C1 segment of cervical spinal cord (tissue), 14 donors: ENCODE measurements at regions not wholly inside any gene's neighbourhood (a gene's known extent, or its start where the extent isn't known, plus 50 kb on each side); places are given as distances from the start of the nearest gene placed in this dataset.

Source experiments
- DNase-seq, 14 donors: peaks; one replicate each; lab custom pipeline; 2025; lab: John Stamatoyannopoulos, UW

DNA sequence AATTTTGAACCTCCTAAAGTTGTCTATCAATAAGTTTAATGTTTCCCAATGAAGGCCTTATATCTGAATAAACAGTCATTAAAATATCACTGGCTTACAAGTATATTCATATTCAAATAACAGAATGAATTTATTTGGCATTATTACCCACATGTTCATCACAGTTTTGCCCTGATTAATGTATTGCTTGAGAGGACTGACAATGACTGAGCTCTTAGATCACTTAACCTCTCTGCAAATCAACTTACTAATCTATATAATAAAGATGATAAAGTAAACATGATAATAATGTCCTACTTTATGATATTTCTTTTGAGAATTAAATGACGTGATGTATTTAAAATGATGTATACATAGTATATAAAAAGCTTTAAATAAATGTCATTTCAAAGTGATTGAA is 532.0 kb upstream of the GBE1 start:
- no peak for DNase-seq

DNA sequence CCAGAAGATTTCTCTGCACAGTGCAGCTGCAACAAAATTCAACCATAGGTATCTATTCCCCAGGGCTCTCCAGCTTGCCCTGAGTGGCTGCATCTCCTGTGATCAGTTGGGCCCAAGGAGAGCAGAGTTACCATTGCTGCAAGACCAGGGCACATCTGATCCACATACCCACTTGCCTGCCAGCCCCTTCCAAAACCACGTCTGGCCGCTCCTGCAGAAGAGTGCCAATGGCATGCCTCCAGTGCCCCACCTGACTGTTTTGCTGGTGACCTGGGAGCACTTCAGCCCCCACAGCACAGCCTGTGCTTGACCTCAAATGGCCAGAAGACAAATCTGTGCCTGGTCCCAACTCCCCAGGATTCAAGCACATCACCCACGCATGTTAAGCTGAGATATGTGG is 526.1 kb upstream of the GBE1 start:
- DNase-seq: no peak

DNA sequence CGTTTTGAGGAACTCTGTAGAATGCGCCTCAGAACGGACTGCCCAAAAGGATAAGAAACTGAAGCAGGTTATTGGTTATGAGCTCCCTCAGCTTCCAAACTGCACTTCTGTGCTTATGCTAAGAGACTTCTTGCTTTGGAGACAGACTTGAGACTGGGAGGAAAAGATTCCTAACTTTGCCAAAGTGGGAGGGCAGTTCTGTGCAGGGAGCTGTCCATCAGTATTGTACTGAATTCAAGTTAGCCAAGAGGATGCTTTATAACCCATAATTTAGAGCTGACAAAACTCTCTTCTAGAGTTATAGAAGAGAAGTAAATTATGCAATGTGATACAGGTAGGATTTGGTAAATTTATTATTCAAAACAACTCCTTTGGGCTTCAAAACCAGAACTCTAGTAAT is 519.8 kb upstream of the GBE1 start:
- no peak for DNase-seq

DNA sequence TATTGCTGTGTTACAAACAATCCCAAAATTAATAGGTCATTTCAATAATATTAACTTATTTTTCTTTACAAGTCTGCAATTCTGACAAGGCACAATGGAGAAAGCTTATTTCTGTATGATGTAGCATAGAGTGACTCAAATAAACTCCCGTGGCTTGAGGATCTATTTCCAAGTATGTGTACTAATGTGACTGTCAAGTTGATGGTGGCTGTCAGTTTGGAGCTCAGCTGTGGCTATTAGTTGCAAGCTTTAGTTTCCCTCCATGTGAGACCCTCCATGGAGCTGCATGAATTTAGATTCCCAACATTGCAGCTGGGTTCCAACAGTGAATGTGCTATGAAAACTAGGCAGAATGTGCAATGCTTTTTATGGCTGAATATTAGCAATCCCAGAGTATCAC is 515.5 kb upstream of the GBE1 start:
- no peak for DNase-seq

DNA sequence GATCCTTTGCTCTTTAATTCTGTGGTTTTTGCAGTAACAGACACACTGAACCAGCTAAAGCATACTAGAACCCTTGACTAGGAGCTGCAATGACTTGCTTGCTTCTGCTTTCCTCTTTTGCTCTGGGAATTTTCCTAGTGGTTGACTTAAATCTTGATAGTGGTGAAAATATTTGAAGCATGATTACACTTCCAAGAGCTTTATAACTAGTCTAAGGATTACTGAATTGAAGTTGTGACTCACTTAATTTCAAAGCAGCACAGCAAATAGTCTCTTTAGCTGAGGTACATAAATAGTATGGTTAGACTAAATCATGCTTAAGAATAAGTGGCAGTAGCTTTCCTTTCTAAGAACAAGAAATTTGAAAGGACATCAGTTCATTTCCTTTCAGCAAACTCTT is 513.5 kb upstream of the GBE1 start:
- no peak for DNase-seq

DNA sequence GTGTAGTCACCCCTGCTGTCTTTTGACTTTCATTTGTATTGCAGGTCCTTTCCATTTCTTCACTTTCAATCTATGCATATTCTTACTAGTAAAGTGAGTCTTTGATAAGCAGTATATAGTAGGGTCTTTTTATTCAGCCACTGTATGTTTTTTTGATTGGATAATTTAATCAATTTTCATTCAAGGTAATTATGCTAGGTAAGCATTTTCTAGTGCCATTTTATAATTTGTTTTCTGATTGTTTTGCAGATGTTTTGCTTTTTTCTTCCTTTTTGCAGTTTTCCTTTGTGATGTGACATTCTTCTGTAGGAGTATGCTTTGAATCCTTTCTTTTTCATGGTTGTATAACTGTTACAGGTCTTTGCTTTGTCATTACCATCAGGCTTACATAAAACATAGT is 504.3 kb upstream of the GBE1 start:
- no peak for DNase-seq

DNA sequence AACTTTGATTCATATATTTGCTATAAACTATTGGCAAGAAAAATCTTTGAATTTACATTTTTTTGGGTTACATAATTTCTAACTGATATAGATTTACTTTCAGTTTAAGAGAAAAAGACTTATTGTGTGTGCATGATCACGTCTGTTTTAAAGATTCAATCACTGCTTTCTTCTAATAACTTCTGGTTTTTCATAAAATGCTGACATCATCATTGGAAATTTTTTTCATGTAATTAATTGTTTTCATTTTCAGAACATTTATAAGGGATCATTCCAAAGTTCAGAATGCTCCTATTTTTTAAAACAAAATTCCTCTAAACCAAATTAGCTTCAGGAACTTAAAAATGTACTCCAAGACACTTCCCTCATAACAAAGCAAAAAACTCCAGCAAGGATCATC is 500.7 kb upstream of the GBE1 start:
- no peak for DNase-seq

DNA sequence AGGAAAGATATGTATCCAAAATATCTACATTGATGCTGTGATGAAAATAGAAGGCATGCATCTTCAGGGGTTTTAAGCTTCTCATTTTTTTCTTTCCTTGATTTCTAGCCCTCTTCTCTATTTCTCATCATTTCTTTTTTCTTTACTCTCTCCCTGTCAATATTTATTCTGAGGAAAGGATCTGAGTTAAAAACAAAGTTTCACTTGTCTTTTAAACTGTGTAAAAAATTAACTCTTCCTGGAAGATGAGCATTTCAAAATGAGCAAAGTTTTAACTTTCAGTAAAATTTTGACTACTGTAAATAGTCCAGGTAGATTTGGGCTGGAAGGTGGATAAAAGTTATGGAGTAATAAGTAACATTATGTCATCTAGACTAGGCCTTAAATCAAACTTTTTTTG is 500.2 kb upstream of the GBE1 start:
- DNase-seq: no peak

DNA sequence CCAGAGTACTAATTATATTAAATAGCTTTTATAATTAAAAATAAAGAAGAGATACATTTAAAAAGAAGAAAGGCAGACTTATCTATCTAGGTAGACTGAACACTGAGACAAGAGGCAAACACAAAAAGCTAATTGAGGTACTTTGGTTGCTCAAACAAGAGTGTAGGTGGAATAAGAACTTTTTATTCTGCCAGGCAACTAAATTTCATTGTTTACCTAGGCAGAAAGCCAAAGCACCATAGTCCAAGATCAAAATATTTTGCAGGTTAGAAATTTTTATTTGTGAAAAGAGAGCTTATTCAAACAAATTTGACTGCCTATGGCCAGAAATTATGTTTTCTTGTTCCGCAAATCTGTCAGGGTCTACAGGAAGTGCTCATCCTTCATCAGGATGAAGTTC is 499.6 kb upstream of the GBE1 start:
- DNase-seq: no peak

DNA sequence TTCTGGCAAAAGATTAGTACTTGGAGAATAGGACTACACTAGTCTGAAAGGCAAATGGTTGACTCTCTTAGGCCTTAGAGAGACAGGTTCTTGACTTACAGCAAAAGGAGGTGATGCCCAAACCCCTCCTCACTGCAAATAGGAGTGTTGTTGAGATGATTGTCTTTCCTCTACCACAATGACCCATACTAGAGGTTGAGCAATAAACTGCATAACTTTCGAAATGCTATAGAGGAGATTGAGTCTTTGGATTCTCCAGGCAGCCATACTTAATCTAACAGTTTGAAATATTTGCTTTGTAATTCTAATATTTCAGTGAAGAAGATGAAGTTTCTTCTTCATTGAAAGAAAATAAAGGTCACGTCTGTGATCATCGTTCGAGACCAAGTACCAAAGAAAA is 498.5 kb upstream of the GBE1 start:
- DNase-seq: no peak

DNA sequence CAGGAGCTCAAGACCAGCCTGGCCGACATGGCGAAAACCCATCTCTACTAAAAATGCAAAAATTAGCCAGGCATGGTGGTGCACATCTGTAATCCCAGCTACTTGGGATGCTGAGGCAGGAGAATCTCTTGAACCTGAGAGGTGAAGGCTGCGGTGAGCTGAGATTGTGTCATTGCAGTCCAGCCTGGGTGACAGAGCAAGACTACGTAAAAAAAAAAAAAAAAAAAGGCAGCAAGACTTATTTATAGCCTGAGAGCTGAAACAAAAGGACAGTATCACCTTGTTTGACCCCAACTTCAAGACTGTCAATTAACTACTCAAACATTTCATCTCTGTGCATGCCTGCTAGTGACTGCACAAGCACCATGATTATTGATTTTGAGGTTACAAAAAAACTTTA is 478.9 kb upstream of the GBE1 start:
- no peak for DNase-seq

DNA sequence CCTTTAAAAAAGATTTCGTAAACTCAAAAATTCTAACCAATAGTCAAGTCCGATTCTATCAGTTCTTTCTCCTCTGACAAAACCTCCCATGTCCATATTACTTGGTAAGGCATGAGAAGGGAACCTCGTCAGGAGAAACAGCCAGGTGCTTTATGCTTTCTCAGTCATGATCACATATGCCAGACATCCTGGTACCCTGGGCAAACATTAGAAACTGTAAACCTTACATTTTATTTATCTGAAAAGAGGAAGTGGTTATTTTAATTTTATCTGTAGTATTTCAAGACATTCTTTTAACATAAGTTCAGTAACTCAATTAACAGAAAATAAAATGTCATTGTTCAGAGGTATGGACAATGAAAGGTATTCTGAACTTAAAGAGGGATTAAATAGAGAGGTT is 474.8 kb upstream of the GBE1 start:
- DNase-seq: no peak

DNA sequence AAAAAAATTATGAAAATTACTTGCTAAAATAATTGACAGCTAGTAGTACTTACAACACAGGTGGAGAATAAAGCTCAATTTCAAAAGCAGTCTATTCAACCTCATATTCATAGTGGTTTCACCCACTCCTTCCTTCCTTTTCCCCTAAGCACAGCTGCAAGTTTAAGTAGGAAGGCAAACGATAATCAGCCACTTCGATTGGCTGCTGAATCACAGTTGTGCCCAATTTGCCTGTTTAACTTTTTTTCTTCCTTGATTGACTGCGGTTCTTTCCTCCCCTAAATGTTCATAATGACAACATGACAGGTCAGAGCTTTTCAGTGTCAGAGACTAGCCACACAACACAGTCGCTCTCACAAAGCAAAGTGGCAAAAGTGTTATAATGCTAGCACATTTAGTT is 468.0 kb upstream of the GBE1 start:
- no peak for DNase-seq

DNA sequence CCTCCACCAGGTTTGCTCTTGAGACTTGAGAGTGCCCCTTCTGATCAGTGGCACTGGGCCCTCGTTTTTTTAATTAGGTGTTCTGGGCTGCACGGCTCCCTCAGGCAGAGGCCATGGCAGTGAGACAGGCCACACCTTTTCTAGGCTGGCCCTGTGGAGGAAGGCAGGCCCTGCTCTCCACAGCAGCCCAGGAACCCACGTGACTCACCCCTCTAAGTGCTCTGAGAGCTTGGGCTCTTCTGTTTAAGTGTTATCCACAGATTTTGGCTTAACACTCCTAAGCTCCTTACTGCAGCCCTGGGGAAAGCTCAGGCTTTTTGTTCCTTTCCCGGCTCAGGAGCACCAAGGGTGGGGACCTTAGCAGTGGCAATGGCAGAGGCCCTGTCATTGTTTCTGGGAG is 463.2 kb upstream of the GBE1 start:
- DNase-seq: no peak

DNA sequence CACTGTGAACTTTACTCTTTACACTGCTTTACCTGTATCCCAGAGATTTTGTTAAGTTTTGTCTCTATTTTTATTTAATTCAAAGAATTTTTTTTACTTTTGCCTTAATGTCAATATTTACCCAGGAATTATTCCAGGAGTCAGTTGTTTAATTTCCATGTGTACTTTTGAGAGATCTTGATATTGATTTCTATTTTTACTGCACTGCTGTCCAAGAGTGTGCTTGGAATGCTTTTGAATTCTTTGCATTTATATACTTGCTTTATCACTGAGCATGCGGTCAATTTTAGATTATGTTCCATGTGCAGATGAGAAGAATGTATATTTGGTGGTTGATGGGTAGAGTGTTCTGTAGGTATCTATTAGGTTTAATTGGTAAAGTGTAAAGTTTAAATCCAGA is 461.0 kb upstream of the GBE1 start:
- no peak for DNase-seq

DNA sequence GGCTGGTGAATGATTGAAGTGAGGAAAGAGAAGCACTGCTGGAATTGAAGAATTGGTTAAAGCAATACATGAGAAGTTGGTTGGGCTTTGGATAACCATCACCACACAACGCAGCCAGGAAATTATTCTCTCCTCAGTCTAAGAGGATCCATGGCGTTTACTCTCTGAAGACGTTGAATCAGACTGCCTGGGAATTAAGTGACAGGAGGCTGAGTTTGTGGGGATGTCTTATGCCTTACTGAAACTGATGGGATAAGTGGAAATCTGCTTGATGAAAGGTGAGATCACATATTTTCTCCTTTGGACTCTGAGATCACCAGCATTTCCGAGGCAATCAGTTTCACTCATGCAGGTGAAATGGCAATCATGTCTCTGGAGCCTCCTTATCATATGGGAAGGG is 456.1 kb upstream of the GBE1 start:
- no peak for DNase-seq

DNA sequence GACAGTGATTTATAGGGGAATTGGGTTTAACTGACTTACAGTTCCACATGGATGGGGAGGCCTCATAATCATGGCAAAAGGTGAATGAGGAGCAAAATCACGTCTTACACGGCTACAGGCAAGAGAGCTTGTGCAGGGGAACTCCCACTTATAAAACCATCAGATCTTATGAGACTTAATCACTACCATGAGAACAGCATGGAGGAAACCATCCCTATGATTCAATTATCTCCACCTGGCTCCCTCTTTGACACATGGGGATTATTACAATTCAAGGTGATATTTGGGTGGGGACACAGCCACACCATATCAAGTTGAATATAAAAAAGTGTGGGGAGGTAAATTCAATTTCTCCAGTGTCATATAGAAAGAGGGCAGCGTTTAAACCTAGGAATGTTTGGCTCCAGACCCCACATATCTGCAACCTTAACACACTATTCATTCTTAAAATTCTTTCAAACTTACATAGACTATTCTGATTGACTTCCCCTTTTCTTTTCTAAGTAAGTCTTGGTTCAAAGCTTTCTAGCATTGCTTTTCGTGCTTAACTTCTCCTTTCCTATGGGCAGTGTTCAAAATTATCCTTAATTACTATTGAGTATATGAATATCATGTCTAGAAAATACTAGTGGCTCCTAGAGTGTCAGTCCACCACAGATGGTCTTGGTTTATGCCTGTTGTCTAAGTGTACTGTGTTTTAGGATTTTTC is 446.7 kb upstream of the GBE1 start:
- no peak for DNase-seq

DNA sequence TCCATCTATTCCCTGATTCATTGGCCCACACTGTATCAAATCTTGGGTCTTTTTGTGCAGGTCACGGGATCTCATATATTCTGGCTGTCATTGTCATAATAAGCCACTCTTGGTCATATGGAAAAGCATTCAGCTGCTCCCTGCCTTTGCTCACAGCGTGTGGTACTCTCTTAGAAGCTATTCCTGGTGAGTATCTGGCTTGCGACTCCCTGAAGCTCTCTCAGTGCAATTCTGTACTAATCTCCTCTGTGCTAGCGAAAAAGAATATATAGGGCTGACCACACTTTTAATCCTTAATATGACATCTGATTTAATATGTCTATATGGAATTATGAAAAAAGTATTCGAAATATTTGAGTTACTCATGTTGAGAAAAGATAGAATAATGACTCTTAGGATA is 440.8 kb upstream of the GBE1 start:
- no peak for DNase-seq

DNA sequence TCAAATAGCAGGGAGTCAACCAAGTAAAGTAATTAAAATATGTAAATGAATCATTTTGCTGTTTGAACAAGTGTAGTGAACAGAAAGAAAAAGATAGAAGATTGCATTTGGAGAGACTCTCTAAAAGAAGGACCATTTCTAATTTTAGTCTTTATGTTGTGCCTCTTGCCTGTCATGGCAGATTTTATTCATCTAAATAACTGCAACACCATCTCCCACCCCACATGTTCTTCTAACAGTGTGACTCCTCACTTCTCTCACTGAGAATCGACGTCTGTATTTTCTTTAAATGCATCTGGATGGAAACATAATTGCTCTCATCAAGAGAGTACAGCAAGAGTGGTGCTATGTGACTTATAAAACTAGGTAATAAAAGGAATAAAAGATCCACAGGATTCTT is 439.9 kb upstream of the GBE1 start:
- DNase-seq: no peak

DNA sequence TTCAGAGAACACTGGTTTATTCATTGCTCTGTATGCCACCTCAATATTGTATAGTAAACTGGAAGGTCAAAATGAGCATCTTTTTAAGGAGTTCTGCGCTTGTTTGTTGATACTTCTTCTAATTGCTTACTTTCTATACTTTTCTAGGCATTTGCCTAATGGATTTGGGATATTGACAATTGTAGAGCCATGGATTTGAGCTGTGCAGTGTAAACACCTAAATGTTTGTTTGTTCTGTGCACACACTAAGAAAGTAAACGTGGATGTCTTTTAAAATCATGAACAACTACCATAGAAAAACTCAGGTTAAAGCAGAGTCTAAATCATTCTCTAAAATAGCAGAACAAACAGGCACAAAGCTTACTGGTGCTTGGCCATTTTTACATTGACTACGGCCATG is 436.6 kb upstream of the GBE1 start:
- no peak for DNase-seq

DNA sequence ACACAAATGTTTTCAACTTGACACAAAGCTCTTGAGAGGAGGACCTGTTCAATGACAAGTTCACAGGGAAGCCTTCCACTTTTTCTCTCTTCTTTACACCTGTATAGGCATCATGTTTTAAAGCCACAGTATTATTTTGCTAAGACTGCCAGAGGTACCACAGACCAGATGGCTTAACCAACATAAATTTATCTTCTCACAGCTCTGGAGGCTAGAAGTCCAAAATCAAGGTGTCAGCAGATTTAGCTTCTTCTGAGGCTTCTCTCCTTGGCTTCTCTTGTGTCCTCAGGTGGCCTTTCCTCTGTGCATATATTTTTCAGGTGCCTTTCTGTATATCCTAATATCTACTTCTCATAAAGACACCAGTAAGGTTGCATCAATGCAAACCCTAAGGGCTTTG is 435.2 kb upstream of the GBE1 start:
- DNase-seq: no peak

DNA sequence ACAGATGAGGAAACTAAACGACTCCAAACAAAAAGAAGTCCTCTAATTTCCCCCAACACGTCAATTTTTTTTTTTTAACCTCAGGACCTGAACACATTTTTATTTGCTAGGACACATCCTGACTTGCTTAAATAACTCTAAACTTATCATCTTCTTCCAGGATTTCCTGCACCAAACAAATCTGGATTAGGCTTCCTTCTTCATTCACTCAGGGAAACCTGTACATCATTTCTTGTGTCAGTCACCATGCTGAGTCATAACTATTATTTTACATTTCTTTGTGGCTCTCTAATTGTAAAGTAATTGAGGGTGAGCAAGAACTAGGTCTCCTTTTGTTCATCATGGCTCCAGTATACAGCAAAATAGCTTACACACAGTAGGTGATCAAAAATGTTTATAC is 433.4 kb upstream of the GBE1 start:
- DNase-seq: no peak

DNA sequence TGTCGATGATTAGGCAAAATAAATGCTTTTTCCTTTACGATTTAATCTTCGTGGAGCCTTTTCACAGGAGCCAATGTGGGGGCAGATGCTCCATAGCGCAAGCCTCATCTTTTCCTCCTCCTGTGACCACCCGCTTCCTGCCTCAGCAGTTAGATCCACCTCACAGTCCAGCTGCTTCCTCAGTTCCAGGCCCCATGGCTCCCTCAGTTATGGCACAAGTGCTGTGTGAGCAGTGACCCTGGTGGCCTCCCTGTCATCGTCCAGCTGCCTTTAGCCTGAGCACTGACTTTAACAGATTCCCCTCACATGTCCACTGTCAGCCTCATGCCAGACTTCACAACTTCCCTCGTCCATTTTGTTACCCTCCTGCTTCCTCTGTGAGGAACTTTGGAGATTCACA is 424.6 kb upstream of the GBE1 start:
- DNase-seq: no peak

DNA sequence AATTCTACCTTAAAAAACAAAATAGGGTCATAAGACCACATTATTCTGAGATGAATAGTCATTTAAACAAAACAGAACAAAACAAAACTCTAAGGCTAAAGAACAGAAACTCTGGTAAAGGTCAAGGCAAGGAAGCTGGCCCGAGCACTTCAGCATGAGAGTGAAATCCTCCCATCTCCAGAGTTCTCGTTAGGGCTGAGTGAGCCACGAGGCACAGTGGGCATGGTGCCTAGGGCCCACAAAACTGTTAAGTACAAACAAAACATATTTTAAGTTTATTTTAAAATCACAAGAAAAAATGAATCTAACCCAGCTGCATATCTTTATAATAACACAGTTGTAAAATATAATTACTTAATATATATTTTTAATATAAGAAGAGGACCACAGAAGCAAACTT is 417.8 kb upstream of the GBE1 start:
- no peak for DNase-seq

DNA sequence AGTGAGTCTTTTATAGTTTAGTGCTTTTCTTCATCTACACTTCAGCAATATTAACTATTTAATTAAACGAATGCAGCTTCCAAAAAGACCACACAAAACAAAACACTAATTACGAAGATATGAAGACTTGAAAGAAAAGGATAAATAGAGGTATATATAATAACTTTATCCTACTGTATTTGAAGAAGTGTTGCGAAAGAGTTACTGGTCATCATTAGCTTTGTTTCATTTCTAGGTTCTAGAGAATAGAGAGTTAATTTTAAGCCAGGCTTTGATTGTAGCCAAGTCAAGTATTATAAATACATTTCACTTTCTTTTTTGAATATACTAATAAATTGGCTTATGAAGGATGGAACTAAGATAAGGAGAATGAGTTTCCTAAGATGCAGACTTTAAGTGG is 416.8 kb upstream of the GBE1 start:
- DNase-seq: no peak
